ENCODE measurements at regions not wholly inside any gene's neighbourhood (a gene's known extent, or its start where the extent isn't known, plus 50 kb on each side); places are given as distances from the start of the nearest gene placed in this dataset.
"Not testable (repeated sequence)": the region's sequence is repeated elsewhere in the genome, so short reads cannot be mapped to it uniquely, and the experiment has no call there.

DNA sequence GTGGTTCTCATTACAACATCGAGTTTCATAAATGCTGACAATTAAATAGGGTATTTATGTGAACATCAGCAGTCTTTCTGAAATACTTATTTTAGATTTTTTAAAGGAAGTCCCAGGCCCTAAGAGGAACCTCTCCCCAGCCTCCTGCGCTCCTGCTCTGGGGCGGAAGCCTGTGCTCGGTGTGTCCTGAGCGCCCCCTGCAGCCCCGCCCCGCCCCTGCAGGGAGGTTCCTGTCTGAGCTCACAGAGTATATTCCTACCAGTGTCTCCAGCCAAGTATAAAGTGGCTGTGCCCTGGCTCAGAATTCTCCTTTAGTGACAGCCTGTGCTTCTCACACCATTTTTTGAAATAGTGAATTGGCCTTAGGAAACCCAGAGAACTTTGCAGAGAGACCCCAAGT is 567.9 kb downstream of the GOLGA6L6 start:
- ATAC-seq (no peak), DNase-seq (no peak)
- intact Hi-C loops (cut with DNase I, micrococcal nuclease): no loop called here
- Histone ChIP-seq H3K4me1 (ENCODE audit: low read depth) (no peaks in the 10 kb centered on the region), H3K36me3 (ENCODE audit: low read depth) (no peaks in the 10 kb centered on the region), H3K9me3 (peaks cover 60% of the 10 kb centered on the region), H3K4me3 (no peak overlapping the region)
- TF ChIP-seq, protein P1, sequence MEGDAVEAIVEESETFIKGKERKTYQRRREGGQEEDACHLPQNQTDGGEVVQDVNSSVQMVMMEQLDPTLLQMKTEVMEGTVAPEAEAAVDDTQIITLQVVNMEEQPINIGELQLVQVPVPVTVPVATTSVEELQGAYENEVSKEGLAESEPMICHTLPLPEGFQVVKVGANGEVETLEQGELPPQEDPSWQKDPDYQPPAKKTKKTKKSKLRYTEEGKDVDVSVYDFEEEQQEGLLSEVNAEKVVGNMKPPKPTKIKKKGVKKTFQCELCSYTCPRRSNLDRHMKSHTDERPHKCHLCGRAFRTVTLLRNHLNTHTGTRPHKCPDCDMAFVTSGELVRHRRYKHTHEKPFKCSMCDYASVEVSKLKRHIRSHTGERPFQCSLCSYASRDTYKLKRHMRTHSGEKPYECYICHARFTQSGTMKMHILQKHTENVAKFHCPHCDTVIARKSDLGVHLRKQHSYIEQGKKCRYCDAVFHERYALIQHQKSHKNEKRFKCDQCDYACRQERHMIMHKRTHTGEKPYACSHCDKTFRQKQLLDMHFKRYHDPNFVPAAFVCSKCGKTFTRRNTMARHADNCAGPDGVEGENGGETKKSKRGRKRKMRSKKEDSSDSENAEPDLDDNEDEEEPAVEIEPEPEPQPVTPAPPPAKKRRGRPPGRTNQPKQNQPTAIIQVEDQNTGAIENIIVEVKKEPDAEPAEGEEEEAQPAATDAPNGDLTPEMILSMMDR (IDR thresholded peaks at IDR 0.05): no peak

DNA sequence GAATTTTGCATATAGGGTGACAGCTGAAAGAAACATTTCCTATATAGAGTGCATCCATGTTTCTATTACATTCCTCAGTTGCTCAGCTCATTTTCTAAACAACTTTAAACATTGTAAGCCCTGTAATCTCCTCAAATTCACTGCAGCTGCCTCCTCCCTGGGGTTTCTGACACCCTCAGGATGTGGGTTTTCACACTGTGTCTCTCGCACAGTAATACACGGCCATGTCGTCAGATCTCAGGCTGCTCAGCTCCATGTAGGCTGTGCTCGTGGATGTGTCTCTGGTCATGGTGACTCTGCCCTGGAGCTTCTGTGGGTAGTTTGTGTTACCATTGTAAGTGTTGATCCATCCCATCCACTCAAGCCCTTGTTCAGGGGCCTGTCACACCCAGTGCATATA is 569.0 kb downstream of the GOLGA6L6 start:
- intact Hi-C loops (cut with DNase I, micrococcal nuclease); H3K36me3 ChIP-seq (ENCODE audit: low read depth); H3K4me1 ChIP-seq (ENCODE audit: low read depth); H3K4me3 ChIP-seq; DNase-seq; ATAC-seq: not testable (repeated sequence)
- peaks cover 68% of the 10 kb centered on the region for H3K9me3 ChIP-seq

DNA sequence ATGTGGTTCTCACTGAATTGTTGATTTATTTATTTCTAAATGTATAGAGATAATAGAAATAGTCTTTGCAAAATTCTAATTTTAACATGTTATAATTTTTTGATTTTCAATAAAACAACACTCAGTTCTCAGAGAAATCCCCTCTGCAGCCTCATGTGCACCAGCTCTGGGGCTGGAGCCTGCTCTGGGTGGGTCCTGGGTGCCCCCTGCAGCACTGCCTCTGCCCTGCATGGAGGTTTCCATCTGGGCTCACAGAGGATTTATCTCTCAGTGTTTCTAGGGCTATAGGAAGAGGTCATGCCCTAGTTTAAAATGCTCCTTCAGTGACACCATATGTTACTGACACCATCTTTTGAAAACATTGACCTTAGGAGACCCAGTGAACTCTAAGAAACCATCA is 576.0 kb downstream of the GOLGA6L6 start:
- ATAC-seq; H3K36me3 ChIP-seq (ENCODE audit: low read depth); H3K4me1 ChIP-seq (ENCODE audit: low read depth); DNase-seq; H3K4me3 ChIP-seq; intact Hi-C loops (cut with DNase I, micrococcal nuclease): not testable (repeated sequence)
- peaks cover 35% of the 10 kb centered on the region for H3K9me3 ChIP-seq

DNA sequence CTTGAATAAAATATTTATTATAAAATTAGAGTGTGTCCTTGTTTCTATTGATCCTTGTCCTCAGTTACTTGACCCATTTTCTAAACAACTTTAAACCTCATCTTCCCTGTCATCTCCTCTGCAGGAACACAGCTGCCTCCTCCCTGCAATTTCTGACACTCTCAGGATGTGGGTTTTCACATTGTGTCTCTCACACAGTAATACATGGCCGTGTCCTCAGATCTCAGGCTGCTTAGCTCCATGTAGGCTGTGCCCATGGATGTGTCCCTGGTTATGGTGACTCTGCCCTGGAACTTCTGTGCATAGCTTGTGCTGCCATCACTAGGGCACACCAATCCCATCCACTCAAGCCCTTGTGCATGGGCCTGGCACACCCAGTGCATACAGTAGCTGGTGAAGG is 577.1 kb downstream of the GOLGA6L6 start:
- intact Hi-C loops (cut with DNase I, micrococcal nuclease); H3K4me3 ChIP-seq; ATAC-seq; H3K4me1 ChIP-seq (ENCODE audit: low read depth); DNase-seq; H3K36me3 ChIP-seq (ENCODE audit: low read depth): not testable (repeated sequence)
- H3K9me3 ChIP-seq: peaks cover 34% of the 10 kb centered on the region

DNA sequence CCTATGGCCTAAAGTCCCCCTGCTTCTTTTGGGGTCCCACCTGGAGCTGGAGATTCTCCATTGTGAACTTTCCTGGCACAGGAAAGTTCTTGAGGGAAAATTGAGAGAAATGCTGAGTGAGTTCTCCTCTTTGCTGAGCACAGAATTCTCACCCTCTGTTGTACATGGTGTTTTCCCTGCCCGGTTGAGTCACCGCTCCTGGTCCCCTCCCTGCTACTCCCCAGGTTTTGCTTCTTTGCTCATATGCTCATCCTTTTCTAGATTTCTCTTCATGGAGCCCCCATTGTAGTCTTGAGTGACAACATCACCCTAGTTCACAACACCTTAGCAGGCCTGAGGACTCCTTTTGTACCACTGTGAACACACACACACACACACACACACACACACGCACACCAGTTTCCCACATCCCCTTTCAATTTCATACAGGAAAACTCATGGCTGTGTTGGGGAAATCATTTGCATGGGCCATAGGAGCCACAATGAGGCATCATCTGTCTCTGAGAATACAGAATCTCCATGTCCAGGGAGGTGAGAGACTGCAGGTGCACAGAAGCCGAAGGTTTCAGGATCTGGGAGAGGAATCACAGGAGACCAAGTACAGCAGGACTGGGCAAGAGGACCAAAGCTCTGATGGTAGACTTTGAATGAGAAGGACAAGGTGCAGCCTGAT is 585.3 kb downstream of the GOLGA6L6 start:
- TF ChIP-seq, protein P1 (IDR thresholded peaks at IDR 0.05): no peak
- no peaks in the 10 kb centered on the region for H3K4me1 ChIP-seq (ENCODE audit: low read depth)
- no peak for ATAC-seq
- no peak overlapping the region for H3K4me3 ChIP-seq
- intact Hi-C loops (cut with DNase I, micrococcal nuclease): no loop called here
- H3K9me3 ChIP-seq: peaks cover 49% of the 10 kb centered on the region
- no peak for DNase-seq
- H3K36me3 ChIP-seq (ENCODE audit: low read depth): no peaks in the 10 kb centered on the region

DNA sequence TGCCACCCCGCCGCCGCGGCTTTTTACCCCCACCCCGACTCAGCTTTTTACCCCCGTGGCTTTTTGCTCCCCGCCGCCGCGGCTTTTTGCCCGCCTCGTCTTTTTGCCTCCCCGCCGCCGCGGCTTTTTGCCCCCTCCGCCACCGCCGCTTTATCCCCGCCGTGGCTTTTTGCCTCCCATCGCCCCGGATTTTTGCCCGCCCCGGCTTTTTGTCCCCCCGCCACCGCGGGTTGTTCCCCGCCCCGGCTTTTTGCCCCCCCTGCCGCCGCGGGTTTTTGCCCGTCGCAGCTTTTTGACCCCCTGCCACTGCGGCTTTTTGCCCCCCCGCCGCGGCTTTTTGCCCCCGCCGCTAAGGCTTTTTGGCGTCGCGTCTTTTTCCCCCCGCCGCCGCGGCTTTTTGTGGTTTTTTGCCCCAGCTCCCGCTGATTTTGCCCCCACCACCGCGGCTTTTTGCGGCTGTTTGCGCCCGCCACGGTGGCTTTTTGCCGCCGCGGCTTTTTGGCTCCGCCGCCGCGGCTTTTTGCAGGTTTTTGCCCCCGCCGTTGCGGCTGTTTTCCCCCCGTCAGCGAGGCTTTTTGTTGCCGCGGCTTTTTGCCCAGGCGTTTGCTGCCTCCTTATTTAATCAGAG is 597.2 kb downstream of the GOLGA6L6 start:
- H3K4me3 ChIP-seq: no peak overlapping the region
- no peaks in the 10 kb centered on the region for H3K4me1 ChIP-seq (ENCODE audit: low read depth)
- H3K36me3 ChIP-seq (ENCODE audit: low read depth): no peaks in the 10 kb centered on the region
- TF ChIP-seq, protein P1 (IDR thresholded peaks at IDR 0.05): no peak
- DNase-seq (no peak), ATAC-seq (no peak)
- intact Hi-C loops (cut with DNase I, micrococcal nuclease): no loop called here
- peaks cover 36% of the 10 kb centered on the region for H3K9me3 ChIP-seq

DNA sequence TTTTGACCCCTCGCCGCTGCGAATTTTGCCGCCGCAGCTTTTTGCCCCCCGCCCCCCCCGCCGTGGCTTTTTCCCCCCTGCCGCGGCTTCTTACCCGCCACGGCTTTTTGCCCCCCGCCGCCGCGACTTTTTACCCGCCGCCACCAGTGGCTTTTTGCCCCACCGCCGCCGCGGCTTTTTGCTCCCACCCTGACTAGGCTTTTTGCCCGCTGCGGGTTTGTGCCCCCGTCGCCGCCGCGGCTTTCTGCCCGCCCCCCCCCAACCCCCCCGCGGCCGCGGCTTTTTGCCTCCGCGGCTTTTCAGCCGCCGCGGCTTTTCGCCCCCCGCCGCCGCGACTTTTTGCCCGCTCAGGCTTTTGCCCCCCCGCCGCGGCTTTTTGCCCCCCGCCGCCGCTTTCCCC is 598.1 kb downstream of the GOLGA6L6 start:
- Histone ChIP-seq H3K4me1 (ENCODE audit: low read depth) (no peaks in the 10 kb centered on the region), H3K36me3 (ENCODE audit: low read depth) (no peaks in the 10 kb centered on the region), H3K4me3 (no peak overlapping the region), H3K9me3 (peaks cover 33% of the 10 kb centered on the region)
- ATAC-seq (no peak), DNase-seq (no peak)
- TF ChIP-seq, protein P1 (IDR thresholded peaks at IDR 0.05): no peak
- intact Hi-C loops (cut with DNase I, micrococcal nuclease): no loop called here

DNA sequence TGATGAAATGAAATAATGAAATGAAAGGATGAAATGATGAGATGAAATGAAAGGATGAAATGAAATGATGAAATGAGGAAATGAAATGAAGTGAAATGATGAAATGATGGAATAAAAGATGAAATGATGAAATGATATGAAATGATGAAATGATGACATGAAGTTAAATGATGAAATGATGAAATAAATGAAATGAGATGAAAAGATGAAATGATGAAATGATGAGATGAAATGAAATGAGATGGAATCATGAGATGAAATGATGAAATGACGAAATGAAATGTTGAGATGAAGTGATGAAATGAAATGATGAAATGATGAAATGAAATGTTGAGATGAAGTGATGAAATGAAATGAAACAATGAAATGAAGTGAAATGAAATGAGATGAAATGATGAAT is 638.3 kb downstream of the GOLGA6L6 start:
- H3K4me3 ChIP-seq; H3K36me3 ChIP-seq (ENCODE audit: low read depth); H3K4me1 ChIP-seq (ENCODE audit: low read depth); ATAC-seq; DNase-seq; intact Hi-C loops (cut with DNase I, micrococcal nuclease): not testable (repeated sequence)
- H3K9me3 ChIP-seq: peaks cover 44% of the 10 kb centered on the region

DNA sequence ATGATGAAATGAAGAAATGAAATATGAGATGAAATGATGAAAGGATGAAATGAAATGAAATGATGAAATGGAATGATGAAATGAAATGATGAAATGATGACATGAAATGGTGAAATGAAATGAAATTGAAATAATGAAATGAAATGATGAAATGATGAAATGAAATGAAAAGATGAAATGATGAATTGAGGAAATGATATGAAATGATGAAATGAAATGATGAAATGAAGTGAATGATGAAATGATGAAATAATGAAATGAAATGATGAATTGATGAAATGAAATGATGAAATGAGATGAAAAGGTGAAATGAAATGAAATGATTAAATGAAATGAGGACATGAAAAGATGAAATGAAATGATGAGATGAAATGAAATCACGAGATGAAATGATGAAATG is 639.2 kb downstream of the GOLGA6L6 start:
- ATAC-seq; H3K36me3 ChIP-seq (ENCODE audit: low read depth); DNase-seq; H3K4me3 ChIP-seq; intact Hi-C loops (cut with DNase I, micrococcal nuclease); H3K4me1 ChIP-seq (ENCODE audit: low read depth): not testable (repeated sequence)
- H3K9me3 ChIP-seq: peaks cover 47% of the 10 kb centered on the region

DNA sequence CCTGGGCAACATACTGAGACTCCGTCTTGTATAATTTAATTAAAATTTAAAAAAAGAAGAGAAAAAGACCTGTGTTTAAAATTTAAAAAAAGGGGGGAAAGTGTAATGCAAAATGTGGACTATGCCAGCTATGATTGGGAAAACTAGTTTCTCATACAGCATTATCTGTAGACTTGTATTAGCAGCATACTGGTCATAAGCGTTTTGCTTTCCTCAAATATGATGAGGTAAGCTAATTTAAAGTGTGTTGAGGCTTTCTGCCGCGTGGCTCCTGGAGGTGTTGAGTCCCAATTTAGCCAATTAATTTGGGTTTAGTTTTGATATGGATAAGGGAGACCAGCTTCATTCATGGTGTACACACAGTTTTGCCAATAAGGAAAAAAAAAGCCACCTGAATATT is 640.2 kb downstream of the GOLGA6L6 start:
- DNase-seq; H3K36me3 ChIP-seq (ENCODE audit: low read depth); ATAC-seq; intact Hi-C loops (cut with DNase I, micrococcal nuclease); H3K4me1 ChIP-seq (ENCODE audit: low read depth); H3K4me3 ChIP-seq: not testable (repeated sequence)
- H3K9me3 ChIP-seq: peaks cover 47% of the 10 kb centered on the region
